ENCODE measurements at regions not wholly inside any gene's neighbourhood (a gene's known extent, or its start where the extent isn't known, plus 50 kb on each side); places are given as distances from the start of the nearest gene placed in this dataset.

GRCh38 chr3:106215047-106215446 is 346.2 kb upstream of the CBLB start (continued):
- TF ChIP-seq, protein P1, sequence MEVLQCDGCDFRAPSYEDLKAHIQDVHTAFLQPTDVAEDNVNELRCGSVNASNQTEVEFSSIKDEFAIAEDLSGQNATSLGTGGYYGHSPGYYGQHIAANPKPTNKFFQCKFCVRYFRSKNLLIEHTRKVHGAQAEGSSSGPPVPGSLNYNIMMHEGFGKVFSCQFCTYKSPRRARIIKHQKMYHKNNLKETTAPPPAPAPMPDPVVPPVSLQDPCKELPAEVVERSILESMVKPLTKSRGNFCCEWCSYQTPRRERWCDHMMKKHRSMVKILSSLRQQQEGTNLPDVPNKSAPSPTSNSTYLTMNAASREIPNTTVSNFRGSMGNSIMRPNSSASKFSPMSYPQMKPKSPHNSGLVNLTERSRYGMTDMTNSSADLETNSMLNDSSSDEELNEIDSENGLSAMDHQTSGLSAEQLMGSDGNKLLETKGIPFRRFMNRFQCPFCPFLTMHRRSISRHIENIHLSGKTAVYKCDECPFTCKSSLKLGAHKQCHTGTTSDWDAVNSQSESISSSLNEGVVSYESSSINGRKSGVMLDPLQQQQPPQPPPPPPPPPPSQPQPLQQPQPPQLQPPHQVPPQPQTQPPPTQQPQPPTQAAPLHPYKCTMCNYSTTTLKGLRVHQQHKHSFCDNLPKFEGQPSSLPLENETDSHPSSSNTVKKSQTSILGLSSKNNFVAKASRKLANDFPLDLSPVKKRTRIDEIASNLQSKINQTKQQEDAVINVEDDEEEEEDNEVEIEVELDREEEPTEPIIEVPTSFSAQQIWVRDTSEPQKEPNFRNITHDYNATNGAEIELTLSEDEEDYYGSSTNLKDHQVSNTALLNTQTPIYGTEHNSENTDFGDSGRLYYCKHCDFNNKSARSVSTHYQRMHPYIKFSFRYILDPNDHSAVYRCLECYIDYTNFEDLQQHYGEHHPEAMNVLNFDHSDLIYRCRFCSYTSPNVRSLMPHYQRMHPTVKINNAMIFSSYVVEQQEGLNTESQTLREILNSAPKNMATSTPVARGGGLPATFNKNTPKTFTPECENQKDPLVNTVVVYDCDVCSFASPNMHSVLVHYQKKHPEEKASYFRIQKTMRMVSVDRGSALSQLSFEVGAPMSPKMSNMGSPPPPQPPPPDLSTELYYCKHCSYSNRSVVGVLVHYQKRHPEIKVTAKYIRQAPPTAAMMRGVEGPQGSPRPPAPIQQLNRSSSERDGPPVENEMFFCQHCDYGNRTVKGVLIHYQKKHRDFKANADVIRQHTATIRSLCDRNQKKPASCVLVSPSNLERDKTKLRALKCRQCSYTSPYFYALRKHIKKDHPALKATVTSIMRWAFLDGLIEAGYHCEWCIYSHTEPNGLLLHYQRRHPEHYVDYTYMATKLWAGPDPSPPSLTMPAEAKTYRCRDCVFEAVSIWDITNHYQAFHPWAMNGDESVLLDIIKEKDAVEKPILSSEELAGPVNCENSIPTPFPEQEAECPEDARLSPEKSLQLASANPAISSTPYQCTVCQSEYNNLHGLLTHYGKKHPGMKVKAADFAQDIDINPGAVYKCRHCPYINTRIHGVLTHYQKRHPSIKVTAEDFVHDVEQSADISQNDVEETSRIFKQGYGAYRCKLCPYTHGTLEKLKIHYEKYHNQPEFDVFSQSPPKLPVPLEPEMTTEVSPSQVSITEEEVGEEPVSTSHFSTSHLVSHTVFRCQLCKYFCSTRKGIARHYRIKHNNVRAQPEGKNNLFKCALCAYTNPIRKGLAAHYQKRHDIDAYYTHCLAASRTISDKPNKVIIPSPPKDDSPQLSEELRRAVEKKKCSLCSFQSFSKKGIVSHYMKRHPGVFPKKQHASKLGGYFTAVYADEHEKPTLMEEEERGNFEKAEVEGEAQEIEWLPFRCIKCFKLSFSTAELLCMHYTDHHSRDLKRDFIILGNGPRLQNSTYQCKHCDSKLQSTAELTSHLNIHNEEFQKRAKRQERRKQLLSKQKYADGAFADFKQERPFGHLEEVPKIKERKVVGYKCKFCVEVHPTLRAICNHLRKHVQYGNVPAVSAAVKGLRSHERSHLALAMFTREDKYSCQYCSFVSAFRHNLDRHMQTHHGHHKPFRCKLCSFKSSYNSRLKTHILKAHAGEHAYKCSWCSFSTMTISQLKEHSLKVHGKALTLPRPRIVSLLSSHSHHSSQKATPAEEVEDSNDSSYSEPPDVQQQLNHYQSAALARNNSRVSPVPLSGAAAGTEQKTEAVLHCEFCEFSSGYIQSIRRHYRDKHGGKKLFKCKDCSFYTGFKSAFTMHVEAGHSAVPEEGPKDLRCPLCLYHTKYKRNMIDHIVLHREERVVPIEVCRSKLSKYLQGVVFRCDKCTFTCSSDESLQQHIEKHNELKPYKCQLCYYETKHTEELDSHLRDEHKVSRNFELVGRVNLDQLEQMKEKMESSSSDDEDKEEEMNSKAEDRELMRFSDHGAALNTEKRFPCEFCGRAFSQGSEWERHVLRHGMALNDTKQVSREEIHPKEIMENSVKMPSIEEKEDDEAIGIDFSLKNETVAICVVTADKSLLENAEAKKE (CRISPR knock-in tag; IDR thresholded peaks at IDR 0.05): no peak

DNA sequence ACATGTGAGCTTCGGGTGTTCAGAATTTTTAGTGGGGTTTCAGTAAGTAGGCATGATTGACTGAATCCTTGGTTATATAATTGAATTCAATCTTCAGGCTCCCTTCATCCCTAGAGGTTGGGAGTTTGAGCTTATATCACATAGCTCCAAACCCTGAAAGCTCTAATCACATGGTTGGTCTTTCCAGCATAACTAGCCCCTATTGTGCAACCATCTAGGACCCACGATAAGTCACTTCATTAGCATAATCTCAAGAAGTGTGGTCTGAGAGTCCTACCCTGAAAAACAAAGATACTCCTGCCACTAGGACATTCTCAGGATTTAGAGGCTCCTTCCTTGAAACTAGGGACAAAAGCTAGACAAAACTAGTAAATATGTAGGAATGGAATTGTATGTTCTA is 348.9 kb upstream of the CBLB start:
- no peak overlapping the region for H3K27ac ChIP-seq (ENCODE audit: low read depth)
- H3K27me3 ChIP-seq (ENCODE audit: insufficient read depth): no peaks in the 10 kb centered on the region
- DNase-seq (ENCODE audit: low spot score): no peak
- Mint-ChIP-seq H3K4me3 (no peak overlapping the region), H3K4me1 (no peaks in the 10 kb centered on the region), H3K36me3 (ENCODE audit: low read depth) (peaks cover 35% of the 10 kb centered on the region), H3K9me3 (peaks cover 39% of the 10 kb centered on the region), H3K27me3 (ENCODE audit: insufficient read depth, low read depth, poor library complexity) (no peaks in the 10 kb centered on the region), H3K27ac (no peak overlapping the region)
- TF ChIP-seq EZH2phosphoT487 (IDR thresholded peaks at IDR 0.05; ENCODE audit: unreplicated experiment) (no peak), NANOG (IDR thresholded peaks at IDR 0.05; ENCODE audit: borderline replicate concordance) (no peak)
- no peaks in the 10 kb centered on the region for H3K4me1 ChIP-seq (ENCODE audit: insufficient read depth)
- no peaks in the 10 kb centered on the region for H4K20me1 ChIP-seq (replicated peaks; ENCODE audit: insufficient read depth)
- H3K4me3 ChIP-seq: no peak overlapping the region
- H3K9me2 ChIP-seq (ENCODE audit: insufficient read depth): peaks cover 4% of the 10 kb centered on the region; the same call in 1 of the 2 replicates
- no peak for ATAC-seq
- H3K4me2 ChIP-seq: no peak overlapping the region
- H3F3A ChIP-seq (replicated peaks; ENCODE audit: low read depth): no peaks in the 10 kb centered on the region
- H2AFZ ChIP-seq: no peak overlapping the region
- peaks cover 5% of the 10 kb centered on the region; the same call in 1 of the 2 replicates for H3K36me3 ChIP-seq (ENCODE audit: insufficient read depth)
- H3K79me2 ChIP-seq (replicated peaks; ENCODE audit: insufficient read depth): no peaks in the 10 kb centered on the region

DNA sequence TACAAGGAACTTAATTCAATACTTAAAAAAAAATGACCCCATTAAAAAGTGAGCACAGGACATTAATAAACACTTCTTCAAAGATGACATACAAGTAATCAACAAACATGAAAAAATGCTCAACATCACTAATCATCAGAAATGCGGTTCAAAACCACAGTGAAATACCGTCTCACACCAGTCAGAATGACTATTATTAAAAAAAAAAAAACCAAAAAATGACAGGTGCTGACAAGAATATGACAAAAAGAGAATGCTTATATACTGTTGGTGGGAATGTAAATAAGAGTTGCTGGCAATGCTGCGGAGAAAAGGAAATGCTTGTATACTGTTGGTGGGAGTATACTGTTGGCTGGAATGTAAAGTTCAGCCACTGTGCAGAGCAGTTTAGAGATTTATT is 358.3 kb upstream of the CBLB start:
- Histone ChIP-seq H3K27ac (ENCODE audit: low read depth) (no peak overlapping the region), H3K4me3 (no peak overlapping the region), H4K20me1 (replicated peaks; ENCODE audit: insufficient read depth) (no peaks in the 10 kb centered on the region), H2AFZ (no peak overlapping the region), H3K27me3 (ENCODE audit: insufficient read depth) (no peaks in the 10 kb centered on the region), H3K79me2 (replicated peaks; ENCODE audit: insufficient read depth) (no peaks in the 10 kb centered on the region), H3K4me1 (ENCODE audit: insufficient read depth) (no peaks in the 10 kb centered on the region), H3F3A (replicated peaks; ENCODE audit: low read depth) (no peaks in the 10 kb centered on the region), H3K36me3 (ENCODE audit: insufficient read depth) (no peaks in the 10 kb centered on the region), H3K4me2 (no peak overlapping the region), H3K9me2 (ENCODE audit: insufficient read depth) (peaks cover 13% of the 10 kb centered on the region; the same call in 1 of the 2 replicates)
- DNase-seq (ENCODE audit: low spot score) (no peak), ATAC-seq (no peak)
- Mint-ChIP-seq H3K4me1 (no peaks in the 10 kb centered on the region), H3K27ac (no peak overlapping the region), H3K9me3 (peaks cover 18% of the 10 kb centered on the region; the same call in 2 of the 3 replicates), H3K4me3 (no peak overlapping the region), H3K36me3 (ENCODE audit: low read depth) (peaks cover 10% of the 10 kb centered on the region; the same call in 2 of the 3 replicates), H3K27me3 (ENCODE audit: insufficient read depth, low read depth, poor library complexity) (no peaks in the 10 kb centered on the region)
- TF ChIP-seq JUNB (IDR thresholded peaks at IDR 0.05; ENCODE audit: unreplicated experiment): no peak
- no peak for TF ChIP-seq ZNF114 (CRISPR knock-in tag; IDR thresholded peaks at IDR 0.05)
- TF ChIP-seq, protein P1 (CRISPR knock-in tag; IDR thresholded peaks at IDR 0.05): no peak

All from GM23338 (cell line).